Parathyroid adenoma (tissue), 2 donors: ENCODE measurements at regions not wholly inside any gene's neighbourhood (a gene's known extent, or its start where the extent isn't known, plus 50 kb on each side); places are given as distances from the start of the nearest gene placed in this dataset.

Experiments
- H2AFZ ChIP-seq: fragments of 300-600 bp; sonication (generic); one replicate; pipeline ENCODE4 v1.7.0; 2017; ENCODE audit warnings: antibody characterized with exemption, mild to moderate bottlenecking
- H3K27ac ChIP-seq: fragments of 300-600 bp; sonication (generic); one replicate; pipeline ENCODE4 v1.7.0; 2017
- H3K27me3 ChIP-seq: fragments of 300-600 bp; sonication (generic); one replicate; pipeline ENCODE4 v1.7.0; 2017; ENCODE audit warnings: low read length; ENCODE audit not compliant: control insufficient read depth, insufficient read depth
- H3K36me3 ChIP-seq: fragments of 300-600 bp; sonication (generic); one replicate; pipeline ENCODE4 v1.7.0; 2017; ENCODE audit warnings: low read length; ENCODE audit not compliant: control insufficient read depth, insufficient read depth
- H3K4me1 ChIP-seq: fragments of 300-600 bp; sonication (generic); one replicate; pipeline ENCODE4 v1.7.0; 2017; ENCODE audit warnings: control low read depth
- H3K4me2 ChIP-seq: fragments of 300-600 bp; sonication (generic); one replicate; pipeline ENCODE4 v1.7.0; 2017; ENCODE audit warnings: low read length
- H3K4me3 ChIP-seq: fragments of 300-600 bp; sonication (generic); one replicate; pipeline ENCODE4 v1.7.0; 2017; ENCODE audit warnings: low read depth, low read length
- H3K79me2 ChIP-seq: fragments of 300-600 bp; sonication (generic); one replicate; pipeline ENCODE4 v1.7.0; 2017; ENCODE audit warnings: control low read depth
- H3K9ac ChIP-seq: fragments of 300-600 bp; sonication (generic); one replicate; pipeline ENCODE4 v1.7.0; 2017; ENCODE audit warnings: mild to moderate bottlenecking
- H3K9me3 ChIP-seq: fragments of 300-600 bp; sonication (generic); one replicate; pipeline ENCODE4 v1.7.0; 2017; ENCODE audit warnings: low read length; ENCODE audit not compliant: control insufficient read depth
- CTCF ChIP-seq: fragments of 300-600 bp; sonication (generic); IDR thresholded peaks from one replicate; pipeline ENCODE4 v1.7.0; 2017; ENCODE audit warnings: antibody characterized with exemption, mild to moderate bottlenecking
- donor health status: primary hyperparathyroidism.

GRCh38 chr2:6362671-6363450, 502.8 kb downstream of the CMPK2 start:
- H3K4me3 ChIP-seq = no peak overlapping the region
- H3K27me3 ChIP-seq = no peaks in the 10 kb centered on the region
- no peaks in the 10 kb centered on the region for H3K36me3 ChIP-seq
- no peak overlapping the region for H3K27ac ChIP-seq
- H3K9ac ChIP-seq = no peak overlapping the region
- H3K79me2 ChIP-seq = no peaks in the 10 kb centered on the region
- H3K4me1 ChIP-seq = no peaks in the 10 kb centered on the region
- H3K9me3 ChIP-seq = no peaks in the 10 kb centered on the region
- H3K4me2 ChIP-seq = no peak overlapping the region
- TF ChIP-seq CTCF = no peak
- H2AFZ ChIP-seq = no peak overlapping the region

DNA sequence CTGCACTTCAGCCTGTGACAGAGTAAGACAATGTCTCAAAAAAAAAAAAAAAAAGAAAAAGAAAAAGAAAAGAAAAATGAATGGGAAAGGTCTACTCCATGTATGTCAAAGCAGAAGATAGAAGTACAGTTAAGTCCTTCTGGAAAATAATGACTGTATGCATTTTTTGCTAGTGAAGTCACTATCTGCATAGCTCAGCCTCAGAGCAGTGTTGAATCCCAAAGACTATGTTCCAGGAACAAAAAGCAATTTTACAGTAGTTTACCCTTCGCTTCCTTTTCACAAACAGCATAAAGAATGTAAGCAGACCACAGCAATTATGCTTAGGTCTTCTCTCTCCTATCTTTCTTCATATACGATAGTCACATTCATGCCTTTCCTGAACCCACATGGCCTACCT, 497.4 kb downstream of the CMPK2 start:
- Histone ChIP-seq H3K27ac (no peak overlapping the region), H3K36me3 (no peaks in the 10 kb centered on the region), H3K79me2 (no peaks in the 10 kb centered on the region), H3K4me2 (no peak overlapping the region), H3K9me3 (no peaks in the 10 kb centered on the region), H3K4me1 (no peaks in the 10 kb centered on the region), H3K27me3 (no peaks in the 10 kb centered on the region), H3K4me3 (no peak overlapping the region), H3K9ac (no peak overlapping the region), H2AFZ (no peak overlapping the region)
- TF ChIP-seq CTCF = no peak

- no peak for TF ChIP-seq CTCF
- H3K9me3 ChIP-seq = no peaks in the 10 kb centered on the region
- H3K27ac ChIP-seq = no peak overlapping the region
- no peaks in the 10 kb centered on the region for H3K36me3 ChIP-seq
- H2AFZ ChIP-seq = no peak overlapping the region
- H3K27me3 ChIP-seq = no peaks in the 10 kb centered on the region
- H3K4me3 ChIP-seq = no peak overlapping the region
- no peak overlapping the region for H3K4me2 ChIP-seq
- no peak overlapping the region for H3K9ac ChIP-seq
- H3K79me2 ChIP-seq = no peaks in the 10 kb centered on the region
- H3K4me1 ChIP-seq = no peaks in the 10 kb centered on the region
Observed at GRCh38 chr2:6369266-6369665, 496.4 kb downstream of the CMPK2 start.

DNA sequence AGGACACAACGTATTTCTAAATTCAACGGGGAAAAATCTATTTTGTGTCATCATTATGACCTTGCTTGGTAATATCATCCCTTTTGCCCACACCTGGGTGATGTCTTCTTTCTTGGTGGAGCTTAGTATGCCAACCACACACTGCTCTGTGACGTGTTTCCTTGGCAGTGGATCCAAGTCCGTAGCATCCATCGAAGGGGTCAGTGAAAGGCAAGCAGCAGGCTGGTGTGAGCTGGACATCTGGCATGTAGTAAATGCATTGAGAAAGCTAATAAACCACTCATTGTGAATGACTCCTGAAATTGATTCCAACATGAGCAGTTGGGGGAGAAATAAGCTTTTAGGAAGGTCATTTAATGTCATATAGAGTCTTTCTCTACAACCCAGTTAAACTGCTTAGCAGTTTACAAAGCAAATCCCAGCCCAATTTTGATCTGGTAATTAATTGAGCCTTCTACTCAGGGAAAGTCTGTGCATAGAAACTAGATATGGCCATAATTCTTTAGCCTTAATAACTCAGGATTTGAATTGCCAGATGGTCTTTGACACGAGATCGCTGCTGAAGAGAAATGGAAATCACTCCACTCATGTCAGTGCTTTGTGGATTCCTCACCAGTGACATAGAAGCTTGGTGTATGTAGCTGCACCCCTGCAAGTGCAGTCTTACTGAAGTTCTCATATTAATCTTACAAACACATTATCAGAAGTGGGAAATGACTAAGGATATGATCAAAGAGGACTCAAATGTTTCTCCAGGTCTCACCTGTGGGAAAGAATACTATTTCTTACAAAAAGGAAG, 494.8 kb downstream of the CMPK2 start:
- no peak overlapping the region for H2AFZ ChIP-seq

More for the DNA sequence above, 494.8 kb downstream of the CMPK2 start:
- no peak for TF ChIP-seq CTCF
- H3K4me2 ChIP-seq = no peak overlapping the region
- no peaks in the 10 kb centered on the region for H3K4me1 ChIP-seq
- no peaks in the 10 kb centered on the region for H3K36me3 ChIP-seq
- H3K79me2 ChIP-seq = no peaks in the 10 kb centered on the region
- H3K27ac ChIP-seq = no peak overlapping the region
- H3K27me3 ChIP-seq = no peaks in the 10 kb centered on the region
- H3K9ac ChIP-seq = no peak overlapping the region
- no peak overlapping the region for H3K4me3 ChIP-seq
- H3K9me3 ChIP-seq = no peaks in the 10 kb centered on the region
